GM19193 (cell line): ENCODE measurements at regions not wholly inside any gene's neighbourhood (a gene's known extent, or its start where the extent isn't known, plus 50 kb on each side); places are given as distances from the start of the nearest gene placed in this dataset.

Experiments
- POLR2A ChIP-seq: IDR thresholded peaks from 4 replicates; pipeline ENCODE4 v1.6.1; 2011; ENCODE audit not compliant: insufficient read depth, insufficient read length; ENCODE audit errors: extremely low read depth

DNA sequence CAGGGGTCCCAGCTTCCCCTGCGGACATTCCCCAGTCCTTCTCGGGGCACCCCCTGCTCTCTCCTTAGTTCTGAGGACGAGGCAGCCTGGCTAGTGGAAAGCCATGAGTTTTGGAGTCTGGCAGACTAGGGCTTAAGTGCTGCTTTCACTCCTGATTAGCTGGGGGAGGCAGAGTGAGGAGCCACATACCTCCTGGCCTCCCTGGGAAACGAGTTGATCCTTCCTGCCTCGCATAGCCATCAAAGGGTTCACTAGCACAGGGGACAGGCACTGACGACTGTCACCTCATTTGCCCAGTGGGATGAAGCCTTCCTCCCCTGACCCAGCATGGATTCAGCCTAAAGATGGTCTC, 402.5 kb downstream of the RPS24 start:
- TF ChIP-seq POLR2A = no peak

DNA sequence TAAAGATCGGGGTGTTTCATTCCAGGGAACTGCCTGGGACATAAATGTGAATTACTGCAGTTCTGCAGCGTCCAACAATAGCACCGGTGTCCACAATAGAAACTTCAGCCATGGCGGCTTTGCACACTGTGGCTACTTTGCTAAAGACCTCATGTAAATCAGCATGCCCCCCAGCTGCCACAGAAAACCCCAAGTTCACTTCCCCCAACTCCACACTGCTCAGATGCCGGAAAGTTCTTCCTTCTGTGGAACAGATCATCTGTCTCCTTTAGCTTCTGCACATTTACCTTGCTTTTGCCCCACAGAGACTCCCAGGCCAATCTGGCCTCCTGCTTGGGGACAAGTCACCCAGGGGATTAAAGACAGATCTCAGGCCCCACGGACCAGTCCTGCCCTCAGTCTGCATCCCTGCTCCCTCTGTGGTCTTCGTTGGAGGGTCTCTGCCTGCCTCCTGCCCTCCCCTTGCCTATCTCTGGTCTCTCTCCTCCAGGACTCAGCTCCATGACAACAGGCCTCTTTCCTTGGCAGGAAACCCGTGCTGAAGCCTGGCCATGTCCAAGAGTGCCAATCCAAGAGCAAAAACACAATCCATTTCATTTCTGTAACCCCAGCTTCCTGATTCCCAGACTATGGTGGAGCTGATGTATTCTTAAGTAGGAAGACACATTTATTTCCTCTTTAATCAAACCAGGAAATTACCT, 403.2 kb downstream of the RPS24 start:
- TF ChIP-seq POLR2A = no peak

DNA sequence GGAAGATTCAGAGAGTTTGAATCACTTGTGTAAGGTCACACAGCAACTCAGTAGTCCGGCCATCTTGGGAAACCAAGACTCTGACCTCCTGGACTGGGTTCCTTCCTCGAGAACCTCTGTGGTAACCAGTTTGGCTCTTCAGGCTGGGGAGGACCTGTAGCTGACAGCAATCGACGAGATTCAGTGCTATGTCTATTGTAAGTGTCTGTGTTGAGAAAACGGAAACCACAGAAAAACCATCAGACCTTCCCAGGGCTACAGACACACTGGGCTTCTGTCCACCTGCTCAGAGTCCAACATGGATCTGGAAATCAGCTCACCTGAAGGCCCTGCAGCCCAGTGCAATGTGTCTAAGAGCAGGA, 403.7 kb downstream of the RPS24 start:
- TF ChIP-seq POLR2A = no peak

DNA sequence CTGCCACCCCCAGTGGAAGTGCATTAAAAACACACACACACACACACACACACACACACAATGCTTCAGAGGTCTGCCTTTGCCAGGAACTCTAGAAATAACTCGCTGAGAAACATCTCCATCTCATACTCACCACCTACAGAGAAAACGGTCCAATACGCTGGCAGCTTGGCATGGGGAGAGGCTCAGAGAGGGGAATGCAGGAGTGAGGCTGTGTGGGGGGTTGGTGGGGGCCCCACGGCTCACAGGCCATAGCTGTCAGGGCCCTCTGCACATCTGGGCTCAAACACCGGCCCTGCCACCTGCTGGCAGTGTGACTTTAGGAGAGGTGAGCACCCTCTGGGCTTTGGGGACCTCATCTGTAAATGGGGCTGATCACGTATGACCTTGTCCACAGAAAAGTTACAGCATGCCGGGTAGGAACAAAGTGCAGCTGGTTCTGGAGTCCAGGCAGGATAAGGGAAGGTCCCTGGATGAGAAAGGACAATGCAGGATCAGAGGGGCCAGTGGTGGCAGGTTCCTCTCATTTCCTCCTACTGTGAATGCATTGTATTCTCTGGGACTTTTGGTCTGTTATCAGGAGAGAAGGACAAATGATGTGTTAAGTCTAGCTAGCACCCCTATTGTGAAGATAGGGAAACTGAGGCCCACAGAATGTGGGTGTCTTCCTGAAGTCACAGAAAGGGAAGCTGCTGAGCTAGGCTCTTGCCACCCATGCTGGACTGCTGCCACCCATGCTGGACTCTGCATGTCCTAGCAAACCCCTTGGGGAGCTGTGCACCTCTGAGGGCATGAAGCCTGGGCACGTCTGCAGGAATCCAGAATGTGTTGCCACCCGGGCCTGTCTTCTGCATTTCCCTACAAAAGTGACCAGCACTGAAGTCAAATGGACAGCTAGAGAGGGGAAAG, 404.6 kb downstream of the RPS24 start:
- TF ChIP-seq POLR2A = no peak

DNA sequence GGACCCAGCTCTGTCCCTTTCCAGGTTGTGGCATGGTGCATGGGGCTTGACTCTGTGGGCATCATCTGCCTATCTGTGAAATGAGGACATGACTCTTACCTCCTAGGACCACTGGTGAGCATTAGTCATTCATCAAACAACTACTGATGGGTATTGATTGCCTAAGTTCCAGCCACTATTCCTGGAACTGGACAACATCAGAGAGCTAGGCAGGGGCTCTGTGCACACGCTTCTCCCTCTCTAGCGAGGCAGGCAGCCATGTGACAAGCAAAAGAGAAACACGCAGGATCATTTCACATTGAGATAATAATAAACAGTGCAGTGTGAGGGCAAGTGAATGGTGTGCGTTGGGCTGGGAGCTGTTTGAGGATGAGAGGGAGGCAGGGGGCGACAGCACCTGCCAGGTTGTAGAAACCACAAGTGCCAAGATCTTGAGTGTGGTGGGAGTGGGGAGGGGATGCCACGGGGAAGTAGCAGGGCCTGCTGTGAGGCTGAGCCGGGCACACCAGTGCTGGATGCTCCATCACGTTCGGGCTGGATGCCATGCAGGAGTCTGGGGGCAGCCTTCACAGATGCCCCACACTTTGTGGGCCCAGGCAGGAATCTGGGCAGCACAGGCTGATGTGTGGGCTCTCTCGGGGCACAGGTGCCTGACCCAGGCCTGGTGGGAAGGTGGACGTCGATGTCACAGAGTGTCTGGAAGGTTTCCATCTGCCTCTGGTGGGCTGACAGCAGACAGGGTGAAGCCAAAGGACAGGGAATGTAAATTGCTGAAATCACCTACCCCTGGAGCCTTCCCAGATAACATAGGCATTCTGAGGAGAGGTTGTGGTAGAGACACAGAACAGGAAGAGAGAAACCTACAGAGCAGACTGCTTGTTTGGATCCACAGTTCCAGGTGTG, 405.5 kb downstream of the RPS24 start:
- TF ChIP-seq POLR2A = no peak

DNA sequence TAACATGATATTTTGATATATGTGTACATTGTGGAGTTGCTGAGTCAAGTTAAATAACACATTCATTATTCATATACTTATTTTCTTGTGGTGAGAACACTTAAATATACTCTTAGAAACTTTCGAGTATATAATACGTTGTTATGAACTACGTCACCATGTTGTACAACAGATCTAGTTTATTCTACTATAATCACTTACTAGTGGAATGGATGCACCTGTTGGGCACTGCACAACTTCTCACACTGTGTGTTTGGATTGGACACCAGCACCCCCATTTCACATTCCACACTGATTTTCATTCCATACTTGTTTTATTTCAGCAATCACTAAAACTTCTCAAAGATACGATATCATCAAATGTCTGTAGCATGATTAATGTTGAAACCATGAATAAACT, 407.3 kb downstream of the RPS24 start:
- TF ChIP-seq POLR2A = no peak

DNA sequence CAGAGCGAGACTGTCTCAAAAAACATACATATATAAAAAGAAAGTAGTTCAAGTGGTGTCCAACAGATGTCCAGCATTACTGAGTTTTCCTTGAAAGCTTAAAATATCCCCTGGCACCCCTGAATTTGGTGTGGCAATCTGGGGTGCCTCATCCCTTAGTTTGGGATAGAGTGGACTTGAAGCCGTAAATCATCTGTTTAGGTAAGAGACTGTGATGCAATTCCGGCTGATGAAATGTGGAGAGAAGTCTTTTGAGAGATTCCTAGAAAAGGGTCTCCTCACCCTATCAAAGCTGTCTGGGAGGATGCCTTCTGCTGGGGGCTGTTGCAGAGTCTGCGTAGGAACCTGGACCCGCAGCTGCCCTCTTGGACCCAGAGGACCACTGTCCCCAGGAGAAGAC, 408.0 kb downstream of the RPS24 start:
- no peak for TF ChIP-seq POLR2A

DNA sequence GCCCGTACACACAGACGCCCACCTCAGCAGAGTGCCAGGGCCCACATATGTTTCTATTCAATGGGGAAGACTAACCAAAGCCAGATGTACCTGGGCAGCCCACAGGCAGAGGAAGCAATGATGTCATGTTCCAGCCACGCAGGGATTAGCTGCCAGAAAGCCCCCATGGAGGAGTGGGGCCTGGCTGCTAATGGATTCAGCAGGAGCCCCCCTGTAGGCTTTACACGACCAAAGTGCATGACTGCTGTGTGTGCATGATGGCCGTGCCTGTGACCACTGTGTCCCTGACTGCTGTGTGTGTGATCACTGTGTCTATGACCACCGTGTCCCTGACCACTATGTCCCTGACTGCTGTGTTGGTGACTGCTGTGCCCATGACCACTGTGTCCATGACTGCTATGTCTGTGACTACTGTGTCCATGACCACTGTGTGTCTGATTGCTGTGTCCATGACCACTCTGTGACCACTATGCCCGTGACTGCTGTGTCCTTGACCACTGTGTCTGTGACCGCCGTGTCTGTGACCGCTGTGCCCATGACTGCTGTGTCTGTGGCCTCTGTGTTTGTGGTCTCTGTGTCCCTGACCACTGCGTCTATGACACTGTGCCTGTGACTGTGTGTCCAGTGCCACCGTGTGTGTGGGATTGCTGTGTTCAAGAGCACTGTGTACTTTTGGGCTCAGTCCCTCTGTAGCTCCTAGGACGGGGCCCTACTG, 409.3 kb downstream of the RPS24 start:
- no peak for TF ChIP-seq POLR2A

DNA sequence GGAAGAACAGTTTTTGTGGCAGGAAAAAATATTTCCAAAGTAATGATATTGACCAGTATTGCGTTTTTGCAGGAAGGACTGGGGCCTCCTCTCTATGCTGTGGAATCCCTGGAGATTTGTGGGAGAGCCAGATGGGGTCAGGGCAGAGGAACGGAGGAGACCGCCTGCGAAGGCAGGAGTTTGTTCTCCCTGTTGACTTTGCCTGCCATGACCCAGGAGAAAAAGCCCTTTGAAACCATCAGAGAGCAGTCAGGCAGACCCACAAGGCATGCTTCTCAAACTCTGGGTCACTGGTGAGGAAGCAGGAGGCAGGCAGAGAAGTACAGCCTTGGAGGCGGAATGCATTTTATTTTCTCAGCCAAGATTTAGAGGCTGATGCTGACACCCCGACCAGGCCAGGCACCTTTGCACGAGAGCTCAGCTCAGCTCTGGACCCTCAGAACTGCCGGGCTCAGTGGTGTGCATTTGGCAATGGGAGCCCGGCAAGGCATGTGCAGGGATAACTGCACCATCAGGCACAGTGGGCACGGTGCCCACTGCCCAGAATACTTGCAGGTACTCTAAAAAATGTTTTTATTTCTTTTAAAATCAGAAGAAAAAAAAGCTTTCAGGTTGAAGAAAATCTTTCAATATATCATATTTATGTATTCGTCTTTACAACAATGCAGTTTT, 410.4 kb downstream of the RPS24 start:
- TF ChIP-seq POLR2A = no peak

DNA sequence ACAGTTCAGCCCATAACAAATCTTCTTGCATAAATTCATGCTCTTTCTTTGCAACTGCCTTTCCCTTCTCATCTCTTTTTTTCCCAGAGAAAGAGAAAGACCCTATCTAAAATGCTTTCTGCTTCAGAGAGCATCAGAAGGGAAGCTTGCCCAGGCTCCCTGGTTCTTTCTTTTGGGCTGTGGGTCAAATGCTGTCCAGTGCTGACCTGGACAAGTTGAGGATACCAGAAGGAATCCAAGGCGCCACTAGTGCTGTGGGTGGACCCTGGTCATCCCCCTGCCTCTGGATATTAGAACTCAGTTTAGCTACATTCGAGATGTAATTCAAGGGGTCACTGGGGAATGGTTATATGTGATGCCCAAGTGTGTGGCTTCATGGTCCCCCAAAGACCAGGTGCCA, 411.6 kb downstream of the RPS24 start:
- no peak for TF ChIP-seq POLR2A

DNA sequence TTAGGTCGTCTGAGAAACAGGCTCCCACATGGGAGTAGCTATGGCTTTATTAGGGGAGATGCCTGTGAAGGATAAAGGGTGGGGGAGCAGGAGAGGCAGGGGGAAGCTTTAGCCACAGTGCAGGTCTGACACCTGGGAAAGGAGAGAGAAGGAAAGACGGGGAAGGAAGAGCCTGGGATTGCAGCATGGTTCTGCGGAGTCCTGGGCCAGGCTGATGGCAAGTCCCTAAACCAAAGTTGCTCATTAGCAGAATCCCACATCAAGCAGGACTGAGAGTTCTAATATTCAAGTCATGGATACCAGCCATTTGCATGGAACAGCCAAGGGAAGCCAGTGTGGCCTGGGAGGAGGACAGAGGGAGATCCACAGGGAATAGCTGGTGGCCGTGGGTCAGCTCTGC, 414.8 kb downstream of the RPS24 start:
- TF ChIP-seq POLR2A = no peak

DNA sequence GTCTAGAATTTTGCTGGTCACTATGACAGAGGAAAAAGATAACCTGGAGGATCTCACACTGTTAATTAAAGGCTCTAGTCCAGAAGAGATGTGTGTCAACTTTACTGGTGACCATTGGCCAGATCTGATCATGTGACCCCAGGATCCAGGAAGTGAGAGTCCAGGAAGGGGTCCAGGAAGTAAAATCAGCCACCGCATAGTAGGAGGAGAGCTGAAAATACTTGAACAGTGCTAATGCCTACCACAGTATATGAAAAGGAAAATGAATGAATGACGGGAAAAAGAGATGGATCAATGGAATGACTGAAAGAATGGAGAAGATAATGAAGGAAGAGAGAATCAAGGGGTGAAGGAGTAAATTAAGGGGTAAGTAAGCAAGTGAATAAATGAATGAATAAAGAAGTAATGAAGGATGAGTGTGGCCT, 415.3 kb downstream of the RPS24 start:
- no peak for TF ChIP-seq POLR2A

DNA sequence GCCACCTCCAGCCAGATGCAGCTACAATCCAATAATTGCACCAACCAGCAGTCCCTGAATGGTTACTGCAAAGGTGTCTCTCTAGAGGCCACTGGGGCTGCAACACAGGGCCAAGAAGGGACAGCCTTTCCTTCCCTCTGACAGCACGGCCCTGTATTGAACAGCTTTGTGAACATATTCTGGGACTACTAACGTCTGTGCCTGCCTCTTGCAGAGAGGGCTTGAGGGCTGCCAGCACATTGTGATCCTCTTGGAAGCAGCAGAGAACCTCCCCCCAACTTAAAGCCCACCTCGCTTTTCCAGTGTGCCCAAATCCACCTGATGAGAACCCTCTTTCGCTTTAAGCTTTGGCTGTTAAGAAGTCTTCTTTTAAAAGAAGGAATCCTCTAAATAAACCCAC, 415.9 kb downstream of the RPS24 start:
- TF ChIP-seq POLR2A = no peak

DNA sequence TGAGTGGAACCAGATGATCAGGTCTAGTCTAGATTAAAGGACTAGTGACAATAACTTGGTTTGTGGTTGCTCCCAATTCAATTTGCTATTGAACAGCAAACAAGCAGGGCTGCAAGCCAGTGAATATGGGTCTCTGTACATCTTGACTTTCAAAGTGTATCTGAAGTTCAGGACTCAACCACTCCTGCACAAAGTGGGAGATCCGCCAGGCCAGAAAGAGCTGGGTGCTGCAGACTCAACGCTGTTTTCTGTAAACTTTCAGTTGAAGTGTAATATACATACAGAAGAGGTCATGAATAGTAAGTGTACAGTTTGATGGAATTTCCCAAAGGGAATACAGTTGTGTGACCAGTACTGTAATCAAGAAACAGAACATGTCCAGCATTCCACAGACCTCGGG, 416.6 kb downstream of the RPS24 start:
- TF ChIP-seq POLR2A = no peak

DNA sequence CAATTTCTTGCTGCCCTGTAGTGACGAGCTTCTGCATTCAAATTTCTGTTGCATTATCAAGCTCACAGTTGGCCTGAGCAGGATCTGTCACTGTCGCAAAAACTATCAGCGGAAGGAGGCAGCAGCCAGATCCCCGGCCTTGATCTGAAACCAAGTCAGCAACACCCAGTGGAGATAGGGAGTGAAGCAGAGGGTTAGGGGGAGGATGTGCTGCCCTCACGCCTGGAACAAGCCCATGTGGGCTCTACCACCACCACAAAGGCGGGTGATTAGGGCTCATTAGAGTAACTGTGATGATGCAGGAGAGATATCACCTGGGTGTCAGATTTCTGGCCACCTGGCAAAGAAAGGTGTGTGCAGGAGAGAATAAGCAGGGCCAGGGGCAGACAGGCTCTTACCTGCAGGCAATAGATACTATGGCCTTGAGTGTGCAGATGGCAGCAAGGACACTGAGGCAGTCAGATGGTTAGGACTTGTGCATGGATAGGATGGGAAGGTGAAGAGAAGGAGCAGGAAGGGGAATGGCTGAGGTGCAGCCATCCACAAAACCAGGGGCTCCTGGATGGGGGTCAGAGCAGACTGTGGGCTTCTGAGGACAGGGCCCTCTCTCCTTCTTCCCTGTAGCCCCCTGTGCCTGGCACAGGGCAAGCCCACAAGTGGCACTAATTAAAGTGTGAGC, 417.3 kb downstream of the RPS24 start:
- TF ChIP-seq POLR2A = no peak
